HEK293 (cell line): ENCODE measurements at regions not wholly inside any gene's neighbourhood (a gene's known extent, or its start where the extent isn't known, plus 50 kb on each side); places are given as distances from the start of the nearest gene placed in this dataset.
A peak's percentile ranks its signal among the peaks of the same experiment; 100 is the strongest.

ENCODE experiments used
- CTCF ChIA-PET: fragments of 350-600 bp; formaldehyde crosslinking; extraction: SDS; loops from one replicate; lab custom pipeline; 2021; ENCODE audit warnings: antibody characterized with exemption; lab: Yijun Ruan, JAX
- POLR2A ChIA-PET: fragments of 300-600 bp; formaldehyde crosslinking; extraction: SDS; loops from one replicate; lab custom pipeline; 2020; ENCODE audit warnings: antibody characterized with exemption, inconsistent platforms; lab: Yijun Ruan, JAX
- H3K27ac ChIP-seq: fragments of 200-500 bp; sonication (Bioruptor generic); 2 replicates; pipeline ENCODE4 v1.5.1; 2014; ENCODE audit warnings: low read depth, low read length, control low read depth, inconsistent platforms; ENCODE audit errors: extremely low read depth
- H3K36me3 ChIP-seq, 2 experiments: fragments of 200-500 bp in 1 of 2; sonication (Bioruptor generic) in 1 of 2; 1 replicate in 1 of 2; 2 replicates in 1 of 2; pipeline ENCODE4 v1.5.1; 2014 to 2017; ENCODE audit warnings: inconsistent platforms in 2 of 2, low read length in 2 of 2; ENCODE audit not compliant: control insufficient read depth in 2 of 2, insufficient read depth in 1 of 2
- H3K4me1 ChIP-seq: fragments of 200-500 bp; sonication (Bioruptor generic); 2 replicates; pipeline ENCODE4 v1.5.1; 2014; ENCODE audit warnings: mild to moderate bottlenecking, low read length, inconsistent platforms; ENCODE audit not compliant: control insufficient read depth, insufficient read depth
- H3K4me3 ChIP-seq: 2 replicates; pipeline ENCODE4 v1.5.1; 2011; ENCODE audit warnings: low read depth, mild to moderate bottlenecking, control low read depth, low read length, moderate library complexity
- H3K9me3 ChIP-seq: fragments of 200-500 bp; sonication (Bioruptor generic); 2 replicates; pipeline ENCODE4 v1.5.1; 2014; ENCODE audit warnings: low read depth, low read length, inconsistent platforms; ENCODE audit not compliant: control insufficient read depth, insufficient read depth
- ATF2 ChIP-seq: fragments of 450-650 bp; formaldehyde crosslinking; IDR thresholded peaks from 2 replicates; pipeline ENCODE4 v1.5.1; 2016; ENCODE audit warnings: missing biosample characterization, missing genetic modification characterization, low read depth
- GLI2 ChIP-seq: fragments of 450-650 bp; formaldehyde crosslinking; IDR thresholded peaks from 2 replicates; pipeline ENCODE4; 2017; ENCODE audit warnings: missing biosample characterization, missing genetic modification characterization, low read depth, borderline replicate concordance
- PRDM6 ChIP-seq: fragments of 450-650 bp; formaldehyde crosslinking; IDR thresholded peaks from 2 replicates; pipeline ENCODE4 v1.5.1; 2017; ENCODE audit warnings: missing biosample characterization, missing genetic modification characterization
- SETDB1 ChIP-seq: IDR thresholded peaks from one replicate; pipeline ENCODE4 v1.6.1; 2017; ENCODE audit warnings: mild to moderate bottlenecking, low read length, moderate library complexity, mixed read lengths; ENCODE audit not compliant: insufficient read length
- TCF7L2 ChIP-seq: IDR thresholded peaks from 2 replicates; pipeline ENCODE4 v1.6.1; 2011; ENCODE audit warnings: low read depth, mild to moderate bottlenecking, inconsistent platforms, low read length, moderate library complexity, borderline replicate concordance
- YY1 ChIP-seq: fragments of 450-650 bp; formaldehyde crosslinking; IDR thresholded peaks from 2 replicates; pipeline ENCODE4 v1.5.1; 2018; ENCODE audit warnings: missing biosample characterization, missing genetic modification characterization
- ZBTB7A ChIP-seq: fragments of 450-650 bp; formaldehyde crosslinking; IDR thresholded peaks from 2 replicates; pipeline ENCODE4 v1.5.1; 2016; ENCODE audit warnings: low read depth, missing biosample characterization, missing genetic modification characterization
- ZFP69B ChIP-seq: fragments of 450-650 bp; formaldehyde crosslinking; IDR thresholded peaks from 2 replicates; pipeline ENCODE4 v1.5.1; 2016; ENCODE audit warnings: missing biosample characterization, missing genetic modification characterization
- ZNF138 ChIP-seq: fragments of 450-650 bp; formaldehyde crosslinking; IDR thresholded peaks from 2 replicates; pipeline ENCODE4 v1.5.1; 2016; ENCODE audit warnings: missing biosample characterization, missing genetic modification characterization, borderline replicate concordance
- ZNF175 ChIP-seq: fragments of 450-650 bp; formaldehyde crosslinking; IDR thresholded peaks from 2 replicates; pipeline ENCODE4 v1.5.1; 2016; ENCODE audit warnings: missing biosample characterization, missing genetic modification characterization
- ZNF354C ChIP-seq: fragments of 450-650 bp; formaldehyde crosslinking; IDR thresholded peaks from 2 replicates; pipeline ENCODE4 v1.5.1; 2016; ENCODE audit warnings: missing biosample characterization, missing genetic modification characterization, low read depth, borderline replicate concordance
- ZNF48 ChIP-seq: fragments of 450-650 bp; formaldehyde crosslinking; IDR thresholded peaks from 2 replicates; pipeline ENCODE4 v1.5.1; 2016; ENCODE audit warnings: missing biosample characterization, missing genetic modification characterization
- ZNF501 ChIP-seq: fragments of 450-650 bp; formaldehyde crosslinking; IDR thresholded peaks from 2 replicates; pipeline ENCODE4 v1.5.1; 2016; ENCODE audit warnings: missing biosample characterization, missing genetic modification characterization
- ZNF521 ChIP-seq: fragments of 450-650 bp; formaldehyde crosslinking; IDR thresholded peaks from 2 replicates; pipeline ENCODE4 v1.5.1; 2017; ENCODE audit warnings: missing biosample characterization, mild to moderate bottlenecking, missing genetic modification characterization
- ZNF596 ChIP-seq: fragments of 450-650 bp; IDR thresholded peaks from 2 replicates; pipeline ENCODE4 v1.5.0; 2018; ENCODE audit warnings: missing biosample characterization, mild to moderate bottlenecking, missing genetic modification characterization, moderate library complexity
- ZNF660 ChIP-seq: fragments of 450-650 bp; IDR thresholded peaks from 2 replicates; pipeline ENCODE4 v1.5.1; 2018; ENCODE audit warnings: missing biosample characterization, mild to moderate bottlenecking, missing genetic modification characterization
- ZNF768 ChIP-seq: fragments of 450-650 bp; formaldehyde crosslinking; IDR thresholded peaks from 2 replicates; pipeline ENCODE4 v1.5.1; 2018; ENCODE audit warnings: missing biosample characterization, mild to moderate bottlenecking, missing genetic modification characterization
- ZNF776 ChIP-seq: fragments of 450-650 bp; formaldehyde crosslinking; IDR thresholded peaks from 2 replicates; pipeline ENCODE4 v1.5.0; 2017; ENCODE audit warnings: missing biosample characterization, missing genetic modification characterization, borderline replicate concordance

GRCh38 chr22:27513021-27513420 is 288.5 kb downstream of the MN1 start:
- no peaks in the 10 kb centered on the region for H3K36me3 ChIP-seq
- ChIA-PET POLR2A (interaction anchor here (0.6 kb wide), 1 partner anchor 39 kb away, joined by 3 read pairs; no protein-coding TSS in a partner anchor), CTCF (interaction anchor here (0.6 to 0.7 kb wide), 3 partner anchors 74 to 1149 kb away, joined by 3 to 4 read pairs (median 3); no protein-coding TSS in a partner anchor)
- TF ChIP-seq ZNF354C (tag by site-specific recombination) = no peak
- TF ChIP-seq ZFP69B (tag by site-specific recombination) = no peak
- TF ChIP-seq ZNF138 = no peak
- no peaks in the 10 kb centered on the region; the same call in 1 of the 2 replicates for H3K4me1 ChIP-seq
- no peak overlapping the region for H3K27ac ChIP-seq
- no peak overlapping the region for H3K4me3 ChIP-seq
- no peaks in the 10 kb centered on the region for H3K9me3 ChIP-seq

GRCh38 chr22:27514601-27515523 is 286.7 kb downstream of the MN1 start:
- CTCF ChIA-PET = no interaction called here
- H3K27ac ChIP-seq = no peak overlapping the region
- POLR2A ChIA-PET = no interaction called here
- H3K36me3 ChIP-seq = no peaks in the 10 kb centered on the region
- no peaks in the 10 kb centered on the region; the same call in 1 of the 2 replicates for H3K4me1 ChIP-seq
- no peaks in the 10 kb centered on the region for H3K9me3 ChIP-seq
- no peak overlapping the region for H3K4me3 ChIP-seq
- TF ChIP-seq SETDB1 = peak; percentile 56
- TF ChIP-seq TCF7L2 = no peak
- TF ChIP-seq ZNF660 (tag by site-specific recombination) = no peak
- no peak for TF ChIP-seq GLI2
- no peak for TF ChIP-seq ZNF501 (tag by site-specific recombination)
- no peak for TF ChIP-seq YY1 (tag by site-specific recombination)
- TF ChIP-seq ZNF521 (tag by site-specific recombination) = no peak
- TF ChIP-seq ZNF175 (tag by site-specific recombination) = no peak
- no peak for TF ChIP-seq ZNF596 (tag by site-specific recombination)
- TF ChIP-seq ATF2 (tag by site-specific recombination) = 0 out of 2 replicates have a peak, but pooled peaks have one; percentile 30

- Histone ChIP-seq H3K9me3 (no peaks in the 10 kb centered on the region), H3K27ac (no peak overlapping the region), H3K4me3 (no peak overlapping the region), H3K4me1 (no peaks in the 10 kb centered on the region; the same call in 1 of the 2 replicates), H3K36me3 (no peaks in the 10 kb centered on the region)
- no peak for TF ChIP-seq PRDM6 (tag by site-specific recombination)
- no peak for TF ChIP-seq ZBTB7A (tag by site-specific recombination)
- no peak for TF ChIP-seq ZNF776 (tag by site-specific recombination)
- no peak for TF ChIP-seq ZNF48
- no peak for TF ChIP-seq ZNF768 (tag by site-specific recombination)
- CTCF ChIA-PET = no interaction called here
- POLR2A ChIA-PET = no interaction called here
Observed at GRCh38 chr22:27517361-27518155, 284.0 kb downstream of the MN1 start.
